OCI-LY3 (cell line): ENCODE measurements at regions not wholly inside any gene's neighbourhood (a gene's known extent, or its start where the extent isn't known, plus 50 kb on each side); places are given as distances from the start of the nearest gene placed in this dataset.

Experiments used
- CTCF ChIP-seq: fragments of 200-600, 300-600 bp; sonication (generic); IDR thresholded peaks from 2 replicates; pipeline ENCODE4 v1.5.1; 2014; ENCODE audit warnings: antibody characterized with exemption, low read length, low read depth
- EZH2phosphoT487 ChIP-seq: fragments of 200-600 bp; shearing (Covaris generic); IDR thresholded peaks from 2 replicates; pipeline ENCODE4 v1.6.1; 2018; ENCODE audit warnings: antibody characterized with exemption, mixed run types, low read depth

- no peak for TF ChIP-seq CTCF
- TF ChIP-seq EZH2phosphoT487: no peak
These were observed 466.3 kb downstream of the PPARGC1A start for GRCh38 chr4:23423540-23423939.
